Heart right ventricle (tissue), 16 donors: ENCODE measurements at regions not wholly inside any gene's neighbourhood (a gene's known extent, or its start where the extent isn't known, plus 50 kb on each side); places are given as distances from the start of the nearest gene placed in this dataset.

Source experiments
- ATAC-seq, 8 donors: fragments of 200-7000 bp; cut with Tn5 transposase; one replicate each; pipeline ENCODE4 v1.9.1; 2020; ENCODE audit warnings: mild to moderate bottlenecking in 8 of 8, moderate library complexity in 8 of 8, moderate number of reproducible peaks in 1 of 8
- DNase-seq, 2 donors: peaks; one replicate each; pipeline ENCODE4 v3.0.0-alpha.2; 2020
- H3K27ac ChIP-seq, 10 donors: fragments of 200-600 bp; sonication (generic) in 2 of 10; one replicate each; pipeline versions ENCODE4 v1.5.0 to v1.8.0; 2020 to 2022; ENCODE audit warnings: mild to moderate bottlenecking in 3 of 10
- H3K27me3 ChIP-seq, 7 donors: fragments of 200-600 bp; one replicate each; pipeline ENCODE4 v1.8.0; 2021 to 2022; ENCODE audit warnings: mild to moderate bottlenecking in 2 of 7
- H3K36me3 ChIP-seq, 9 donors: fragments of 200-600 bp; sonication (generic) in 1 of 9; one replicate each; pipeline versions ENCODE4 v1.5.0 to v1.8.0; 2020 to 2022; ENCODE audit warnings: mild to moderate bottlenecking in 2 of 9
- H3K4me1 ChIP-seq, 9 donors: fragments of 200-600 bp; sonication (generic) in 1 of 9; one replicate each; pipeline versions ENCODE4 v1.5.0 to v1.8.0; 2020 to 2022; ENCODE audit warnings: mild to moderate bottlenecking in 4 of 9
- H3K4me3 ChIP-seq, 10 donors: fragments of 200-600 bp; sonication (generic) in 2 of 10; one replicate each; pipeline versions ENCODE4 v1.5.0 to v1.8.0; 2020 to 2022; ENCODE audit warnings: mild to moderate bottlenecking in 7 of 10, moderate library complexity in 2 of 10
- H3K9me3 ChIP-seq, 11 donors: fragments of 200-600 bp in 10 of 11; sonication (generic) in 2 of 11; one replicate each; pipeline versions ENCODE4 v1.5.0 to v1.8.0; 2013 to 2022; ENCODE audit warnings: mild to moderate bottlenecking in 2 of 11, control low read depth in 1 of 11, moderate library complexity in 1 of 11
- CTCF ChIP-seq, 9 donors: fragments of 200-600 bp; sonication (generic) in 2 of 9; IDR thresholded peaks; one replicate each; pipeline versions ENCODE4 v1.5.0 to v1.8.0; 2021 to 2022; ENCODE audit warnings: antibody characterized with exemption in 9 of 9, mild to moderate bottlenecking in 5 of 9, moderate library complexity in 1 of 9
- WGBS, 2 donors: extraction: QIAGEN DNeasy Blood & Tissue Kit; methylation state at CpG; one replicate each; pipeline ENCODE4 v1.1.7; 2013; ENCODE audit warnings: inconsistent platforms in 1 of 2; 5-methylcytosine and 5-hydroxymethylcytosine counted together
- intact Hi-C, 10 donors: fragments of 100-400 bp; cut with DNase I; formaldehyde crosslinking; loops; one replicate each; pipeline versions ENCODE4 v1.11.1 to v1.14.2; 2022
- donor health status: Arrhythmogenic right ventricular cardiomyopathy.
- donor health status: ischemic (EF 13 %, LVEDD 7.1; RV severe dilation, severe dysfunction).
- donor health status: healthy with polysubstance abuse.
- donor health status: DM: no; HTN: yes; CAD: no.
- donor health status: DM: no; HTN: no; CAD: no.
- donor health status: ischemic (EF 25% LVEDD 6.9; RV normal size, moderate dysfunction).
- donor health status: ischemic (EF 25% LVEDD 5.7; RV mildly dilated, moderate dysfunction).
- donor health status: healthy.
- donor health status: DM: yes; HTN: yes; CAD: no.
- donor health status: Ischemic cardiomyopathy.
- donor health status: ischemic (EF 35%, LVEDD 5.7; RV mildly dilated, moderate dysfunction).
- donor health status: nonischemic (EF 11% LVEDD 7.7; RV severe dilation, severe dysfunction).
- donor health status: DM: yes; HTN: yes; CAD: no.
- donor health status: PGD.
- donor health status: ischemic (EF 29% LVEDD 5.4; RV normal size, mild dysfunction).
- donor health status: nonischemic (EF 23%, LVEDD 6.1; RV moderate dilation, normal function).

DNA sequence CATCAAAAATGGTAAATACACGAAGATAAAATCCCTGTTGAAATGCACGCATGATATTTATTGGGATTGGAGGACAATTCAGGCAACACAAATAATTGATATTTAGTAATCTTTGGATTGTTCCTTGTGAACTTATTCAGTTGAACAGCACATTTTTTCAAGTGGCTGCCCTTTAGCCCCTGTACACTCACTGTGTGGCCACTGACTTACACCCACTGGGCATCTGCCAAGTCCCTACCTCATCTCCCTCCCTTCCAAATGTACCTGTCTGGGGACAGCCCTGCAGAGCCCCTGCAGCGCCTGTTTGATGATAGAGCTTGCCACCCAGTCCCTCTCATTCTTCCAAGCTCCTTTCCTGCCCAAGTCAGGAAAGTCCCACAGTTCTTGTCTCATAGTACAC is 154.3 kb downstream of the GLUL start:
- ATAC-seq (no peak), DNase-seq (no peak)
- Histone ChIP-seq H3K27me3 (no peaks in the 10 kb centered on the region), H3K4me1 (peaks cover 0 to 24% (median 2%) of the 10 kb centered on the region in 9 donors), H3K9me3 (no peaks in the 10 kb centered on the region), H3K36me3 (no peaks in the 10 kb centered on the region), H3K27ac (no peak overlapping the region), H3K4me3 (no peak overlapping the region)
- intact Hi-C loops = loop anchor here in 1 of 10 donors (10.0 kb wide), 2 partner anchors 57 to 157 kb away; partner anchors contain the start of gene GLUL
- 92 to 96% methylated on average over 3 of the region's 3 CpGs for WGBS, 2 donors
- TF ChIP-seq CTCF (IDR thresholded peaks at IDR 0.05) = no peak

GRCh38 chr1:182236651-182237077 is 154.9 kb downstream of the GLUL start:
- Histone ChIP-seq H3K4me3 (no peak overlapping the region), H3K9me3 (no peaks in the 10 kb centered on the region), H3K4me1 (peaks cover 0 to 30% (median 3%) of the 10 kb centered on the region in 9 donors), H3K36me3 (no peaks in the 10 kb centered on the region), H3K27ac (peak overlapping the region in 2 of 10 donors; percentile 17 to 71), H3K27me3 (no peaks in the 10 kb centered on the region)
- TF ChIP-seq CTCF (IDR thresholded peaks at IDR 0.05) = no peak
- DNase-seq (no peak), ATAC-seq (peak in 1 of 8 donors; percentile 16)
- intact Hi-C loops = loop anchor here in 1 of 10 donors (10.0 kb wide), 2 partner anchors 58 to 158 kb away; partner anchors contain the start of gene GLUL
- 90 to 95% methylated on average over 2 of the region's 2 CpGs for WGBS, 2 donors

GRCh38 chr1:182235952-182236650 is 155.5 kb downstream of the GLUL start:
- Histone ChIP-seq H3K27ac (peak overlapping the region in 6 of 10 donors; percentile 17 to 71 (median 40)), H3K9me3 (no peaks in the 10 kb centered on the region), H3K4me3 (no peak overlapping the region), H3K4me1 (peaks cover 0 to 31% (median 4%) of the 10 kb centered on the region in 9 donors), H3K27me3 (no peaks in the 10 kb centered on the region), H3K36me3 (no peaks in the 10 kb centered on the region)
- ATAC-seq (peak; percentile 49 to 96 (median 93)), DNase-seq (peak; percentile 28 to 51)
- 52 to 58% methylated on average over 11 of the region's 11 CpGs for WGBS, 2 donors
- no peak for TF ChIP-seq CTCF (IDR thresholded peaks at IDR 0.05)
- intact Hi-C loops = loop anchor here in 1 of 10 donors (10.0 kb wide), 2 partner anchors 59 to 159 kb away; partner anchors contain the start of gene GLUL

GRCh38 chr1:182235604-182235951 is 156.0 kb downstream of the GLUL start:
- Histone ChIP-seq H3K27ac (peak overlapping the region in 6 of 10 donors; percentile 17 to 71 (median 40)), H3K4me3 (no peak overlapping the region), H3K4me1 (peaks cover 0 to 26% (median 4%) of the 10 kb centered on the region in 9 donors), H3K27me3 (no peaks in the 10 kb centered on the region), H3K9me3 (no peaks in the 10 kb centered on the region), H3K36me3 (no peaks in the 10 kb centered on the region)
- no peak for TF ChIP-seq CTCF (IDR thresholded peaks at IDR 0.05)
- intact Hi-C loops = loop anchor here in 1 of 10 donors (10.0 kb wide), 2 partner anchors 59 to 159 kb away; partner anchors contain the start of gene GLUL
- WGBS, 2 donors = 74 to 75% methylated on average over 2 of the region's 2 CpGs
- DNase-seq (no peak), ATAC-seq (peak in 2 of 8 donors; percentile 16 to 36)
